WTC11 (cell line): ENCODE measurements at regions not wholly inside any gene's neighbourhood (a gene's known extent, or its start where the extent isn't known, plus 50 kb on each side); places are given as distances from the start of the nearest gene placed in this dataset.

Experiments
- CREM ChIP-seq: sonication (generic); formaldehyde crosslinking; IDR thresholded peaks from 2 replicates; pipeline ENCODE4 v1.8.1; 2022; ENCODE audit warnings: mild to moderate bottlenecking, missing genetic modification reagents, moderate library complexity
- CTCF ChIP-seq: fragments of 200-600 bp; IDR thresholded peaks from 2 replicates; pipeline ENCODE4 v1.8.0; 2022; ENCODE audit warnings: antibody characterized with exemption
- E2F4 ChIP-seq: sonication (generic); formaldehyde crosslinking; IDR thresholded peaks from 2 replicates; pipeline ENCODE4 v1.8.1; 2022; ENCODE audit warnings: low read depth, mild to moderate bottlenecking, moderate library complexity, missing genetic modification reagents, borderline replicate concordance
- ELF4 ChIP-seq: sonication (generic); formaldehyde crosslinking; IDR thresholded peaks from 2 replicates; pipeline ENCODE4 v1.8.1; 2022; ENCODE audit warnings: low read depth, mild to moderate bottlenecking, moderate library complexity, missing genetic modification reagents
- SMAD4 ChIP-seq: sonication (generic); formaldehyde crosslinking; IDR thresholded peaks from 2 replicates; pipeline ENCODE4 v1.8.0; 2022; ENCODE audit warnings: mild to moderate bottlenecking, missing genetic modification reagents

DNA sequence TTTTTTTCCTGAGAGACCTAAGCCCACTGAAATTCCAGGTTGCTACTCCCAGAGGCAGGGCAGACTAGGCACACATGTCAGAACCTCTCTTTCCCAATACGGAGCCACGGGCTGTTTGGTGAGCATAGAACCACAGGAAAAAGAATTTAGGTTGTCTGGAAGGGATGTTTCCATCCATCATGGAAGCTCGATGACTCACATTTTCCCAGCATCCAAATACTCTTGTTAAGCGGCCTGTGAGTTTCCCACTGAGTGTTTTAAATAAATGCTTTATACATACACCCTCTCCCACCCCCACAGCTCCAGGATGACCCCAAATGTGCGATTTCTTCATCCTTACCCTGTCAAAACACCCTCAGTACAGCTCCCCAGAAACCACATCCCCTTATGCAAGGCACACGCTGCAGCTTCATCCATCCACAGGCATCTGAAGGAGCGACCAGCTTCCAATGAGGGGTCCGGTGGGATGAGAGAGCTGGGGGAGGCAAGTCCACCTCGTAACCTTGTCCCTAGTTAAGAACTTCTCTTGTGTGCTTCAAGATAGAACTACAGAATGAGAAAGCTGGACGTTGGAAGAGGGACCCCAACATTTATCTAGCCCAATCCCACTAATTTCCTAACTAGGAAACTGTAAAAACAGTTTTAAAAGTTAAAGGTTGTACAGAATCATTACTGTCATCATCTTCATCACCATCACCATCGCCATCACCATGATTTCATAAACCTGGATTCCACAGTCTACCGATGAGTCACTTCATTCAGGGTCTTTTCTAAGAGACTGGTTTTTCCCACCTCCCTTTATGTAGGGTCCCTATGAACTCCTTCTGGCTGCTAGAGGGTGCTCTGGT is 63.5 kb upstream of the FZD7 start:
- TF ChIP-seq E2F4 (CRISPR knock-in tag): no peak
- TF ChIP-seq ELF4 (CRISPR knock-in tag): no peak
- no peak for TF ChIP-seq CREM
- TF ChIP-seq CTCF: no peak
- TF ChIP-seq SMAD4 (CRISPR knock-in tag): no peak
